Embryonic facial prominence (tissue), 1 donor: ENCODE measurements at regions not wholly inside any gene's neighbourhood (a gene's known extent, or its start where the extent isn't known, plus 50 kb on each side); places are given as distances from the start of the nearest gene placed in this dataset.

ENCODE experiments used
- DNase-seq: peaks from one replicate; pipeline ENCODE4 v3.0.0-alpha.2; 2016; ENCODE audit errors: extremely low spot score

- DNase-seq, result no peak
These were observed 417.9 kb downstream of the CD109 start for GRCh38 chr6:74113901-74114300.

GRCh38 chr6:74103417-74103816, 407.4 kb downstream of the CD109 start:
- no peak for DNase-seq

- DNase-seq, result no peak
These were observed 404.8 kb downstream of the CD109 start for GRCh38 chr6:74100719-74101287.

GRCh38 chr6:74096329-74096728, 400.3 kb downstream of the CD109 start:
- DNase-seq, result no peak

GRCh38 chr6:74093361-74093760, 397.4 kb downstream of the CD109 start:
- DNase-seq, result no peak

GRCh38 chr6:74091794-74092157, 395.8 kb downstream of the CD109 start:
- no peak for DNase-seq

- peak; percentile 58 for DNase-seq
These were observed 395.3 kb downstream of the CD109 start for GRCh38 chr6:74091136-74091793.

- peak; percentile 67 for DNase-seq
These were observed 391.9 kb downstream of the CD109 start for GRCh38 chr6:74087899-74088298.

- no peak for DNase-seq
These were observed 379.9 kb downstream of the CD109 start for GRCh38 chr6:74075896-74076295.

GRCh38 chr6:74075323-74075722, 379.3 kb downstream of the CD109 start:
- no peak for DNase-seq

GRCh38 chr6:74074645-74075044, 378.6 kb downstream of the CD109 start:
- no peak for DNase-seq

GRCh38 chr6:74073999-74074398, 378.0 kb downstream of the CD109 start:
- no peak for DNase-seq

GRCh38 chr6:74073429-74073828, 377.4 kb downstream of the CD109 start:
- no peak for DNase-seq

- no peak for DNase-seq
These were observed 375.2 kb downstream of the CD109 start for GRCh38 chr6:74071214-74071613.

GRCh38 chr6:74070711-74071110, 374.7 kb downstream of the CD109 start:
- DNase-seq, result no peak

GRCh38 chr6:74070091-74070490, 374.1 kb downstream of the CD109 start:
- no peak for DNase-seq

GRCh38 chr6:74069089-74069581, 373.1 kb downstream of the CD109 start:
- peak; percentile 70 for DNase-seq

GRCh38 chr6:74066168-74066871, 370.3 kb downstream of the CD109 start:
- DNase-seq, result no peak

GRCh38 chr6:74065705-74066104, 369.7 kb downstream of the CD109 start:
- DNase-seq, result no peak

GRCh38 chr6:74063391-74063790, 367.4 kb downstream of the CD109 start:
- DNase-seq, result no peak

GRCh38 chr6:74061201-74061600, 365.2 kb downstream of the CD109 start:
- no peak for DNase-seq

- DNase-seq, result no peak
These were observed 364.4 kb downstream of the CD109 start for GRCh38 chr6:74060354-74060753.

- DNase-seq, result no peak
These were observed 362.6 kb downstream of the CD109 start for GRCh38 chr6:74058606-74059005.
